ENCODE measurements at regions not wholly inside any gene's neighbourhood (a gene's known extent, or its start where the extent isn't known, plus 50 kb on each side); places are given as distances from the start of the nearest gene placed in this dataset.

DNA sequence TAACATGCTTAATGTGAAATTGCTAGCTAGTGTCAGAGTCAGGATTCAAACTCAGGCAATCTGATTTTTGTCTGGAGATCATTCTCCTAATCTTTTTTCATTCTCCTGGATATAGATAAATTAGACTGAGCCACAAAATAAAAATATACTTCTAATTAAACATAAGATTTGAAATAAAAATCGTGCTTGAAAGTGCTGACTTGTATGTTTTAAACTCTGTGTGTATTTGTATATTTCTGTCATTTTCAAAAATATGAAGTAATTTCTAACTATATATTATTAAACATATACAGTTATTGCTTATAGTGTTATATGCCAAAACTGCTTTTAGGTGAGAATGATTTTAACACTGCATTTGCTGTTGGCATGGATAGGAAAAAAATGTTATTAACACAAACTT lies 239.4 kb downstream of the KCNJ2 start:
- no peak for ATAC-seq

DNA sequence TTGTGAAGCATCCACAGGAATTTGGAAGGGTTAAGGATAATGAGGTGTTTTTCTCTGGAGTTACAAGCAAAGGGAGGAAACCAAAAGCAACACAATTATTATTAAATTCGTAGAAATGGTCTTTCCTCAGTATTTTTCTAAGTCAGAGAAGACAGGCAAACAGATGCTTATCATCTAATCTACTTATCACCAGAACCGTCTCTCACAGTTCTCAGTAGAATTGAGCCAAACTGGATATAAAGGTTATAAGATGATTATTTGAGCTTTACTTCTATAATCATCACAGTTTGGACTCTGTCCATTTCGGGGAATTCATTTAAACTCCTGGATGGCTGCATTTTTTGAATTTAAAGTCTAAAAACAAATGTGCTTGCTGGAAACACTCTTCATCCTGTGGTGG lies 245.0 kb downstream of the KCNJ2 start:
- no peak for ATAC-seq
- Histone ChIP-seq H3K4me1 (no peaks in the 10 kb centered on the region), H3K27ac (no peak overlapping the region), H3K9me3 (no peaks in the 10 kb centered on the region), H3K36me3 (no peaks in the 10 kb centered on the region), H3K27me3 (no peaks in the 10 kb centered on the region), H3K4me3 (no peak overlapping the region)
- intact Hi-C loops (cut with DNase I): no loop called here
- TF ChIP-seq, protein P1, sequence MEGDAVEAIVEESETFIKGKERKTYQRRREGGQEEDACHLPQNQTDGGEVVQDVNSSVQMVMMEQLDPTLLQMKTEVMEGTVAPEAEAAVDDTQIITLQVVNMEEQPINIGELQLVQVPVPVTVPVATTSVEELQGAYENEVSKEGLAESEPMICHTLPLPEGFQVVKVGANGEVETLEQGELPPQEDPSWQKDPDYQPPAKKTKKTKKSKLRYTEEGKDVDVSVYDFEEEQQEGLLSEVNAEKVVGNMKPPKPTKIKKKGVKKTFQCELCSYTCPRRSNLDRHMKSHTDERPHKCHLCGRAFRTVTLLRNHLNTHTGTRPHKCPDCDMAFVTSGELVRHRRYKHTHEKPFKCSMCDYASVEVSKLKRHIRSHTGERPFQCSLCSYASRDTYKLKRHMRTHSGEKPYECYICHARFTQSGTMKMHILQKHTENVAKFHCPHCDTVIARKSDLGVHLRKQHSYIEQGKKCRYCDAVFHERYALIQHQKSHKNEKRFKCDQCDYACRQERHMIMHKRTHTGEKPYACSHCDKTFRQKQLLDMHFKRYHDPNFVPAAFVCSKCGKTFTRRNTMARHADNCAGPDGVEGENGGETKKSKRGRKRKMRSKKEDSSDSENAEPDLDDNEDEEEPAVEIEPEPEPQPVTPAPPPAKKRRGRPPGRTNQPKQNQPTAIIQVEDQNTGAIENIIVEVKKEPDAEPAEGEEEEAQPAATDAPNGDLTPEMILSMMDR (IDR thresholded peaks at IDR 0.05): no peak
- no peak for TF ChIP-seq POLR2A (IDR thresholded peaks at IDR 0.05)
- WGBS (ENCODE audit: insufficient coverage, low coverage, low lambda C conversion rate, missing lambda C conversion rate): 27% methylated on average over 3 of the region's 3 CpGs
- DNase-seq: no peak

More for the DNA sequence above, 239.4 kb downstream of the KCNJ2 start:
- H3K4me1 ChIP-seq: no peaks in the 10 kb centered on the region
- no peaks in the 10 kb centered on the region for H3K9me3 ChIP-seq
- no peaks in the 10 kb centered on the region for H3K36me3 ChIP-seq
- no peak overlapping the region for H3K4me3 ChIP-seq
- no peak overlapping the region for H3K27ac ChIP-seq
- WGBS (ENCODE audit: insufficient coverage, low coverage, low lambda C conversion rate, missing lambda C conversion rate): 11% methylated on average over 1 of the region's 1 CpG
- no peak for DNase-seq
- no peaks in the 10 kb centered on the region for H3K27me3 ChIP-seq
- intact Hi-C loops (cut with DNase I): no loop called here
- no peak for TF ChIP-seq POLR2A (IDR thresholded peaks at IDR 0.05)
- TF ChIP-seq, protein P1 (IDR thresholded peaks at IDR 0.05): no peak

DNA sequence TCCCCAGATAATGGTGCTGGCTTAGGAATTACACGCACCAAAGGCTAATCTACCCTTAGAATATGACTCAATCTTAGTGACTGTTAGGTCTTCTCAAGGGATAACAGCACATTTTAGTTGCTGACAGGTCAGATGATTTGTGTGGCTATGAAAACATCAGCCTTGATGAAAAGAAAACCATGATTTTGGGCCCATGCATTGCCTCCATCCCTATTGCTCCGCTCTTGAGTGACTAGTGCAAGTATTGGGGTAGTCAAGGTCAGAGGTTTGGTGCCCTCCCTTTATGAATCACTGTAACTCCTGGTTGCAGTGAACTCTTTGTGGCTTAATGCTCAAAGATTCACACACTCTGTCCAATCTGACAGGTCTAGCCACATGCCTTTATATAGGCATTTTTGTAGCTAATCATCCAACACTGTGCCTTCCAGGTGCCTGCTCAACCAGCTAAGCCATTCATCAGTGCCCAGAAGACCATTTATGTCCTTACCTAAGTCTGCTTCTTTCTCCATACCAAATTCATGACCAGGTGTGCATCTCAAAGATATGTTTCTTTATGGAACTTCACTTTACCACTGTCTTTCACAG lies 251.6 kb downstream of the KCNJ2 start:
- DNase-seq: no peak
- H3K4me1 ChIP-seq: no peaks in the 10 kb centered on the region
- no peaks in the 10 kb centered on the region for H3K27me3 ChIP-seq
- H3K27ac ChIP-seq: no peak overlapping the region
- TF ChIP-seq, protein P1 (IDR thresholded peaks at IDR 0.05): no peak
- TF ChIP-seq POLR2A (IDR thresholded peaks at IDR 0.05): no peak
- no peaks in the 10 kb centered on the region for H3K9me3 ChIP-seq
- ATAC-seq: no peak
- intact Hi-C loops (cut with DNase I): no loop called here
- H3K4me3 ChIP-seq: no peak overlapping the region
- no peaks in the 10 kb centered on the region for H3K36me3 ChIP-seq
- WGBS (ENCODE audit: insufficient coverage, low coverage, low lambda C conversion rate, missing lambda C conversion rate): 51% methylated on average over 2 of the region's 2 CpGs

DNA sequence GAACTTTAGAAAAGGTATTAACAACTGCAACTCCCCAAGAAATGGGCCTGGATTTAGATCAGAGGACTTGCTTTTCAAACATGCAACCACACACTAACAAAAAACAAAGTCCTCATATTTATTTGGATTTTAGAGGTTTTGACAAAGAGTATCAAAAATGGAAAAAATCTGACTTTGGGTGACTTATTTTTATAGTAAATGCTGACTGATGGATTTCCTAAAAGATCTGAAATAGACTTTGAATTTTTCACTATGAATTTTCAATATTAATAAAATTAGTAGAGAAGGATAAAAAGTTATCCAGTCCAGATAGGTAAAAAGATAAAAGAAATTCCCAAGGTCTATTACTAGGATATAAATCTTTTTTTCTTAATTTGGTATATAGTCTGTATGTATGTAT lies 253.5 kb downstream of the KCNJ2 start:
- H3K27me3 ChIP-seq: no peaks in the 10 kb centered on the region
- no peaks in the 10 kb centered on the region for H3K4me1 ChIP-seq
- no peaks in the 10 kb centered on the region for H3K36me3 ChIP-seq
- no peak overlapping the region for H3K4me3 ChIP-seq
- TF ChIP-seq, protein P1 (IDR thresholded peaks at IDR 0.05): no peak
- no peak for TF ChIP-seq POLR2A (IDR thresholded peaks at IDR 0.05)
- ATAC-seq: no peak
- no peaks in the 10 kb centered on the region for H3K9me3 ChIP-seq
- DNase-seq: no peak
- no peak overlapping the region for H3K27ac ChIP-seq
- intact Hi-C loops (cut with DNase I): no loop called here

DNA sequence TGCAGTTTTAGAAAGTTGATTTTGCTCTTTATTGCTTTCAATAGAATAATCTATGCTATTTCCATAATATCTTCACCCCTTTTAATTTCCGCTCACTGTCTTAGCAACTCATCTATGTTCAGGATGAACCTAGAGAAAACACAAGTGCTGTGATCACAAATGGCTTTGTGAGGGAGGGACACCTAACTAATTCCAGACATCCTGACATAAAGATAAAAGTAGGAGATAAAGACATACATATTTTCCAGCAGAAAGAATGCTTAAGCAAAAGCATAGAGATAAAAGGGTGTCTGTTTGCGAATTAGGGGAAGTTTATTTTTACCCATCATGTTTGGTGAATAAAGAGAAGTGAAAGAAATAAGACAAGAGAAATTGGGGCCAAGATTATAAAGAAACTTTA lies 254.2 kb downstream of the KCNJ2 start:
- Histone ChIP-seq H3K4me3 (no peak overlapping the region), H3K27ac (no peak overlapping the region), H3K27me3 (no peaks in the 10 kb centered on the region), H3K9me3 (no peaks in the 10 kb centered on the region), H3K4me1 (no peaks in the 10 kb centered on the region), H3K36me3 (no peaks in the 10 kb centered on the region)
- 47% methylated on average over 2 of the region's 2 CpGs for WGBS (ENCODE audit: insufficient coverage, low coverage, low lambda C conversion rate, missing lambda C conversion rate)
- ATAC-seq (no peak), DNase-seq (no peak)
- intact Hi-C loops (cut with DNase I): no loop called here
- TF ChIP-seq POLR2A (IDR thresholded peaks at IDR 0.05): no peak
- TF ChIP-seq, protein P1 (IDR thresholded peaks at IDR 0.05): no peak
